ENCODE measurements at regions not wholly inside any gene's neighbourhood (a gene's known extent, or its start where the extent isn't known, plus 50 kb on each side); places are given as distances from the start of the nearest gene placed in this dataset.
"Not testable (repeated sequence)": the region's sequence is repeated elsewhere in the genome, so short reads cannot be mapped to it uniquely, and the experiment has no call there.

DNA sequence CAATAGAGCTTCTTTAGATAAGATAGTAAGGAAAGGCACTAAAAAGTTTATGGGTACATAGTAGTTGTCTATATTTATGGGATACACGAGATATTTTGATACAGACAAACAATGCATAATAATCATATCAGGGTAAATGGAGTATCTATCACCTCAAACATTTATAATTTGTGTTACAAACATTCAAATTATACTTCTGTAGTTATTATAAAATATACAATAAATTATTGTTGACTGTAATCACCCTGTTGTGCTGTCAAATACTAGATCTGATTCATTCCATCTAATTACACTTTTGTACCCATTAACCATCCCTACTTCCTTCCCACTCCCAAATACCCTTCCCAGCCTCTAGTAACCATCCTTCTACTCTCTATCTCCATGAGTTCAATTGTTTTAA, 179.7 kb downstream of the FOXG1 start:
- no peak overlapping the region for H3K9ac ChIP-seq (ENCODE audit: low read depth, low read length)
- H3K9me3 ChIP-seq (replicated peaks; ENCODE audit: low read length) = no peaks in the 10 kb centered on the region
- peaks cover 3% of the 10 kb centered on the region for H3K27me3 ChIP-seq (ENCODE audit: control insufficient read depth, insufficient read depth, low read length)
- no peaks in the 10 kb centered on the region for H3K4me1 ChIP-seq (ENCODE audit: control insufficient read depth, insufficient read depth, low read length)
- H3K4me3 ChIP-seq (ENCODE audit: low read length) = no peak overlapping the region
- no peaks in the 10 kb centered on the region for H3K36me3 ChIP-seq (ENCODE audit: insufficient read depth, low read length)
- no peak overlapping the region for H3K4me2 ChIP-seq (ENCODE audit: low read length)

DNA sequence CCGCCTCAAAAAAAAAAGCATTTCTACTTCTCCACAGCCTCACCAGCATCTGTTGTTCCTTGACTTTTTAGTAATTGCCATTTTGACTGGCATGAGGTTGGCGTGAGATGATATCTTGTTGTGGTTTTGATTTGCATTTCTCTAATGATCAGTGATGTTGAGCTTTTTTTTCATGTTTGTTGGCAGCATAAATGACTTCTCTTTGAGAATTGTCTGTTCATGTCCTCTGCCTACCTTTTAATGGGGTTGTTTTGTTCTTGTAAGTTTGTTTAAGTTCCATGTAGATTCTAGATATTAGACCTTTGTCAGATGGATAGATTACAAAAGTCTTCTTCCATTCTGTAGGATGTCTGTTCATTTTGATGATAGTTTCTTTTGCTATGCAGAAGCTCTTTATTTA, 182.9 kb downstream of the FOXG1 start:
- no peak overlapping the region for H3K9ac ChIP-seq (ENCODE audit: low read depth, low read length)
- no peak overlapping the region for H3K4me2 ChIP-seq (ENCODE audit: low read length)
- no peak overlapping the region for H3K4me3 ChIP-seq (ENCODE audit: low read length)
- no peaks in the 10 kb centered on the region for H3K36me3 ChIP-seq (ENCODE audit: insufficient read depth, low read length)
- peaks cover 3% of the 10 kb centered on the region for H3K27me3 ChIP-seq (ENCODE audit: control insufficient read depth, insufficient read depth, low read length)
- no peaks in the 10 kb centered on the region for H3K9me3 ChIP-seq (replicated peaks; ENCODE audit: low read length)
- H3K4me1 ChIP-seq (ENCODE audit: control insufficient read depth, insufficient read depth, low read length) = no peaks in the 10 kb centered on the region

GRCh38 chr14:28952161-28952560, 185.6 kb downstream of the FOXG1 start:
- peaks cover 3% of the 10 kb centered on the region for H3K27me3 ChIP-seq (ENCODE audit: control insufficient read depth, insufficient read depth, low read length)
- H3K4me1 ChIP-seq (ENCODE audit: control insufficient read depth, insufficient read depth, low read length) = no peaks in the 10 kb centered on the region
- no peaks in the 10 kb centered on the region for H3K9me3 ChIP-seq (replicated peaks; ENCODE audit: low read length)
- no peak overlapping the region for H3K4me3 ChIP-seq (ENCODE audit: low read length)
- H3K9ac ChIP-seq (ENCODE audit: low read depth, low read length) = no peak overlapping the region
- no peaks in the 10 kb centered on the region for H3K36me3 ChIP-seq (ENCODE audit: insufficient read depth, low read length)
- H3K4me2 ChIP-seq (ENCODE audit: low read length) = no peak overlapping the region

DNA sequence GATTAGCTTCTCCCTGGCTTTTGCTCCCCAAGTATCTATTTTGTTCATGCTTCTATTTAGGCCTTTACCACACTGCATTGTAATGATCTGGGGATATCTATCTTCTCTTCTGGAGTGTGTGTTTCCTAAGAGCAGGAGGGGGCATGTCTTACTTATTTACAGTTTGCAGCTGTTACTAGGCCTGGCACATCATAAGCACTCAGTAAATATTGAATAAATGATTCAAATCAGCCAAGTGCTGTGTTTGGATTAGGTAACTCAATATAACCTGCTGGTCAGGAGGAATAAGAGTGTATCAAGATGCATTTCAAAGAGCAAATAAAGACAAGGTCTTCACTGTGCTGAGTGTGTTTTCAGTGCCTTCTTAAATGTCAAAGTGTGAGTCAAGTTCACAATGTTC, 186.1 kb downstream of the FOXG1 start:
- H3K4me2 ChIP-seq (ENCODE audit: low read length) = no peak overlapping the region
- peaks cover 3% of the 10 kb centered on the region for H3K27me3 ChIP-seq (ENCODE audit: control insufficient read depth, insufficient read depth, low read length)
- H3K4me1 ChIP-seq (ENCODE audit: control insufficient read depth, insufficient read depth, low read length) = no peaks in the 10 kb centered on the region
- no peak overlapping the region for H3K9ac ChIP-seq (ENCODE audit: low read depth, low read length)
- no peak overlapping the region for H3K4me3 ChIP-seq (ENCODE audit: low read length)
- H3K36me3 ChIP-seq (ENCODE audit: insufficient read depth, low read length) = no peaks in the 10 kb centered on the region
- no peaks in the 10 kb centered on the region for H3K9me3 ChIP-seq (replicated peaks; ENCODE audit: low read length)

DNA sequence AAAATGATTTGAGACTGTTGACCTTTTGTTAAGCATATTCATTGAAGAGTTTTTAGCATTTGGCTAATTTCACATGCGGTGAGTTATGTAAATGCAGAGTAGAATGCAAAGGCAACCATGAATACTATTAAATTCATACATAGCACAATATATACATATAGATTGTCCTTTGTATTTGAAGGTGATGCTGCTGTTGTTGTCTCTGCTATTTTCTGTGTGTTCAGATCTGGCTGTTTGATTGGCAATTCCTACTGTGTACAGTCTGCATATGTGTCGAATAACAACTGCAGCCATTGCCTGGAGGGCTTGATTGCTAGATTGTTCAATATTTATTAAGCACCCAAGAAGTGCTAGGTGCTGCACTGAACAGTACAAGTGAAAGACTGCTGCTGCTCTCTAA, 187.4 kb downstream of the FOXG1 start:
- Histone ChIP-seq H3K4me2 (ENCODE audit: low read length) (no peak overlapping the region), H3K36me3 (ENCODE audit: insufficient read depth, low read length) (no peaks in the 10 kb centered on the region), H3K9ac (ENCODE audit: low read depth, low read length) (no peak overlapping the region), H3K4me1 (ENCODE audit: control insufficient read depth, insufficient read depth, low read length) (no peaks in the 10 kb centered on the region), H3K4me3 (ENCODE audit: low read length) (no peak overlapping the region), H3K9me3 (replicated peaks; ENCODE audit: low read length) (no peaks in the 10 kb centered on the region), H3K27me3 (ENCODE audit: control insufficient read depth, insufficient read depth, low read length) (no peaks in the 10 kb centered on the region)

DNA sequence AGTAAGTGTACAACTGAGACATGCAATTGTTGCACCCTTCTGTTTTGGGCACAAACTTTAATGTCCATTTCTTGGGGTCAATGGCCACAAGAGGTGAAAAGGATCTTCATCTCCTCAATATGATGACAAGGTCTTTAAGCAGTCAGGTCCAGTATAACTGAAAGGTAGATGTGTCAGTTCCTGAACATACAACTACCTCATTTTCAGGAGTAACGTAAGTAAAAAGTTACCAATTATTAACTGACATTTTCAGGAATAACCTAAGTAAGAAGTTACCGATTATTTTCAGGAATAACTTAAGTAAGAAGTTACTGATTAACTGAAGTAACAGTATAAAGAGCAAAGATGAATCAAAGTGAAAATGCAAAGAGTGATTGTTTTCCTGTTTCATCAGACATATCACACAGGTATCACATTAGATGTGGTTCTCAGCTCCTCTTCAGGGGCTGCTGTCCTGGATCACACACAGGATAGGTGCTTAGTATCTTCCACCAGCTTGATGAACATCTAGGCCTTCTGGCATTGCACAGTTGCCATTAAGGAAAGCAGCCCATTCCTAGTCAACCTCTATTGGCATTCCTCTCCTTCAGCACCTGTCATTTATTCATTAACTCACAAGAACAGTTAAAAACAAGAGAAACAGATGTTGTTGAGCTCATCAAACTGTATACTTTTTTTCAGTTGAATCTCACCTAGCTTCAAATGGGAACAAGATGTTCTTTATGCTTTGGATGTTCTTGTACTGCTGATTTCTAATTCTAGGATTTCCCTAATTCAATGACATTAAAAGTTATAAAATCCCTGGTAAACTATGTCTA, 200.0 kb downstream of the FOXG1 start:
- Histone ChIP-seq H3K27me3 (ENCODE audit: control insufficient read depth, insufficient read depth, low read length) (peaks cover 27% of the 10 kb centered on the region), H3K9ac (ENCODE audit: low read depth, low read length) (no peak overlapping the region), H3K4me1 (ENCODE audit: control insufficient read depth, insufficient read depth, low read length) (no peaks in the 10 kb centered on the region), H3K9me3 (replicated peaks; ENCODE audit: low read length) (no peaks in the 10 kb centered on the region), H3K4me2 (ENCODE audit: low read length) (no peak overlapping the region), H3K36me3 (ENCODE audit: insufficient read depth, low read length) (no peaks in the 10 kb centered on the region), H3K4me3 (ENCODE audit: low read length) (no peak overlapping the region)

DNA sequence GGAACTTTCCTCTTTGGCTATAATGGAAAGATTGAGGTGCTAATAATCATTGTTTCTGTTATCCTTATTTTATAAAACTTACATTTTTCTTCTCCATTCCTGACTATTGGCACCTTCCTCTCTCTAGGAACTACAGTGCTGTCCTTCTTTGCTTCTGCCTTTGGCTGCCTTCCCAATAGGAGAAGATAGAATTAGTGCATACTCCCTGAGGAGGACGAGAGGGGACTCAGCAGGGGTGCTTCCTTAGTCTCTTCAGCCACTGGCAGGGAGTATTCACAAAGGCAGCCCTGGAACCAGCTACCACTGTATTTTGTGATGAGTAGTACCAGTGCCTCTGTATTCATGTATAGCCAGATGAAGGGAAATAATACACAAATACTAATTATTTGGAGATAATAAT, 208.5 kb downstream of the FOXG1 start:
- no peak overlapping the region for H3K4me2 ChIP-seq (ENCODE audit: low read length)
- no peak overlapping the region for H3K4me3 ChIP-seq (ENCODE audit: low read length)
- no peaks in the 10 kb centered on the region for H3K9me3 ChIP-seq (replicated peaks; ENCODE audit: low read length)
- no peaks in the 10 kb centered on the region for H3K36me3 ChIP-seq (ENCODE audit: insufficient read depth, low read length)
- H3K27me3 ChIP-seq (ENCODE audit: control insufficient read depth, insufficient read depth, low read length) = peaks cover 15% of the 10 kb centered on the region
- no peaks in the 10 kb centered on the region for H3K4me1 ChIP-seq (ENCODE audit: control insufficient read depth, insufficient read depth, low read length)
- H3K9ac ChIP-seq (ENCODE audit: low read depth, low read length) = no peak overlapping the region

DNA sequence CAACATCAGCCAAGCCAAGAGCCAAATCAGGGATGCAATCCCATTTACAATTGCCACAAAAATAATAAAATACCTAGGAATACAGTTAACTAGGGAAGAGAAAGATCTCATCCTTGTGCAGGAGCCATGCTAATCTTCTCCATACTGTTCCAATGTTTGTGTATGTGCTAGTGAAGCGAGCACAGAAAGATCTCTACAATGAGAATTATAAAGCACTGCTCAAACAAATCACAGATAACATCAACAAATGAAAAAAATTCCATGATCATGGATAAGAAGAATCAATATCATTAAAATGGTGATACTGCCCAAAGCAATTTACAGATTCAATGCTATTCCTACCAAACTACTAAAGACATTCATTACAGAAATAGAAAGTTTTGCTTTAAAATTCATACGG, 215.6 kb downstream of the FOXG1 start:
- Histone ChIP-seq H3K27me3 (ENCODE audit: control insufficient read depth, insufficient read depth, low read length) (peaks cover 5% of the 10 kb centered on the region), H3K9me3 (replicated peaks; ENCODE audit: low read length) (no peaks in the 10 kb centered on the region), H3K4me1 (ENCODE audit: control insufficient read depth, insufficient read depth, low read length) (no peaks in the 10 kb centered on the region)

GRCh38 chr14:28983279-28983678, 216.7 kb downstream of the FOXG1 start:
- no peak overlapping the region for H3K4me2 ChIP-seq (ENCODE audit: low read length)
- no peaks in the 10 kb centered on the region for H3K9me3 ChIP-seq (replicated peaks; ENCODE audit: low read length)
- peaks cover 5% of the 10 kb centered on the region for H3K27me3 ChIP-seq (ENCODE audit: control insufficient read depth, insufficient read depth, low read length)
- H3K4me1 ChIP-seq (ENCODE audit: control insufficient read depth, insufficient read depth, low read length) = no peaks in the 10 kb centered on the region
- no peaks in the 10 kb centered on the region for H3K36me3 ChIP-seq (ENCODE audit: insufficient read depth, low read length)
- H3K9ac ChIP-seq (ENCODE audit: low read depth, low read length) = no peak overlapping the region
- H3K4me3 ChIP-seq (ENCODE audit: low read length) = no peak overlapping the region

More for the DNA sequence above, 215.6 kb downstream of the FOXG1 start:
- no peak overlapping the region for H3K9ac ChIP-seq (ENCODE audit: low read depth, low read length)
- no peak overlapping the region for H3K4me3 ChIP-seq (ENCODE audit: low read length)
- H3K36me3 ChIP-seq (ENCODE audit: insufficient read depth, low read length) = no peaks in the 10 kb centered on the region
- no peak overlapping the region for H3K4me2 ChIP-seq (ENCODE audit: low read length)

DNA sequence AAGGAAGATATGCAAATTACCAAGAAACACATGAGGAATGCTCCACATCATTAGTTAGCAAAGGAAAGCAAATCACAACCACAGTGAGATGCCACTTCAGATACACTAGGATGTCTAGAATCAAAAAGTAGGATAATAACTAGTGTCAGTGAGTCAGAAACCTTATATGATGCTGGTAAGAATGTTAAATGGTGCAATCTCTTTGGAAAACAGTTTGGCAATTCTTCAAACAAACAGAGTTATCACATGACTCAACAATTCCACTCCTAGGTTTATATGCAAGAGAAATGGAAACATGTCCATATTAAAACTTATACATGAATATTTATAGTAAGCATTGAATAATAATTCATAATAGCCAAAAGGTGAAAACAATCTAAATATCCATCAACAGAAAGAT, 220.9 kb downstream of the FOXG1 start:
- Histone ChIP-seq H3K27me3 (ENCODE audit: control insufficient read depth, insufficient read depth, low read length) (no peaks in the 10 kb centered on the region), H3K4me1 (ENCODE audit: control insufficient read depth, insufficient read depth, low read length) (no peaks in the 10 kb centered on the region), H3K4me3 (ENCODE audit: low read length) (no peak overlapping the region), H3K9ac (ENCODE audit: low read depth, low read length) (no peak overlapping the region), H3K9me3 (replicated peaks; ENCODE audit: low read length) (no peaks in the 10 kb centered on the region), H3K36me3 (ENCODE audit: insufficient read depth, low read length) (no peaks in the 10 kb centered on the region), H3K4me2 (ENCODE audit: low read length) (no peak overlapping the region)

DNA sequence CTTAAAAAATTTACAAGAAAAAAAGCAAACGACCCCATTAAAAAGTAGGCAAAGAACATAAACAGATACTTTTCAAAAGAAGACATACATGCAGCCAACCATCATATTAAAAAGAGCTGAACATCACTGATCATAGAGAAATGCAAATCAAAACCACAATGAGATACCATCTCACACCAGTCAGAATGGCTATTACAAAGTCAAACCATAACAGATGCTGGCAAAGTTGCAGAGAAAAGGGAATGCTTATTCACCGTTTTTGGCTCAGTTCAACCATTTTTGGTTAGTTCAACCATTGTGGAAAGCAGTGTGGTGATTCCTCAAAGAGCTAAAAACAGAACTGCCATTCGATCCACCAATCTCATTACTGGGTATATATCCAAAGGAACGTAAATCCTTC, 230.6 kb downstream of the FOXG1 start:
- H3K4me1 ChIP-seq (ENCODE audit: control insufficient read depth, insufficient read depth, low read length); H3K4me2 ChIP-seq (ENCODE audit: low read length); H3K4me3 ChIP-seq (ENCODE audit: low read length); H3K9ac ChIP-seq (ENCODE audit: low read depth, low read length); H3K27me3 ChIP-seq (ENCODE audit: control insufficient read depth, insufficient read depth, low read length); H3K9me3 ChIP-seq (replicated peaks; ENCODE audit: low read length); H3K36me3 ChIP-seq (ENCODE audit: insufficient read depth, low read length): not testable (repeated sequence)

DNA sequence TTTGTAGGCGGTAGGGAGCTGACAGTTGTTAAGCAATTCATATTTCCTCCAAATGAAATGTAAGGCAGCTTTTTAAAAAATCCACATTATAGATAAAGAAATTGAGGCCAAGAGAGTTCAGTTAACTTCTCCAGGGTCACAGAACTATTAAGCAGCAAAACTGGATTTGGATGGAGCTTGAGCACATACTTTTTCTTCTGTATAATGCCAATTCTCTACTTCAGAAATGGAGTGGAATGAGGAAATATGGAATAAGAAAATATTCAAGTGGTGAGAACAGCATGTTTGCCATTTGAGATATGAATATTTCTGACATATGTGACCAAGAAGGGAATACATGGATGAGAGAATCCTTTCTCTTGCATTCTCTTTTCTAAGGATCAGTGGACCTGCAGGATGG, 233.1 kb downstream of the FOXG1 start:
- Histone ChIP-seq H3K9me3 (replicated peaks; ENCODE audit: low read length) (no peaks in the 10 kb centered on the region), H3K27me3 (ENCODE audit: control insufficient read depth, insufficient read depth, low read length) (peaks cover 3% of the 10 kb centered on the region), H3K9ac (ENCODE audit: low read depth, low read length) (no peak overlapping the region), H3K4me1 (ENCODE audit: control insufficient read depth, insufficient read depth, low read length) (no peaks in the 10 kb centered on the region), H3K4me3 (ENCODE audit: low read length) (no peak overlapping the region), H3K4me2 (ENCODE audit: low read length) (no peak overlapping the region), H3K36me3 (ENCODE audit: insufficient read depth, low read length) (no peaks in the 10 kb centered on the region)
